ENCODE measurements at regions not wholly inside any gene's neighbourhood (a gene's known extent, or its start where the extent isn't known, plus 50 kb on each side); places are given as distances from the start of the nearest gene placed in this dataset.

DNA sequence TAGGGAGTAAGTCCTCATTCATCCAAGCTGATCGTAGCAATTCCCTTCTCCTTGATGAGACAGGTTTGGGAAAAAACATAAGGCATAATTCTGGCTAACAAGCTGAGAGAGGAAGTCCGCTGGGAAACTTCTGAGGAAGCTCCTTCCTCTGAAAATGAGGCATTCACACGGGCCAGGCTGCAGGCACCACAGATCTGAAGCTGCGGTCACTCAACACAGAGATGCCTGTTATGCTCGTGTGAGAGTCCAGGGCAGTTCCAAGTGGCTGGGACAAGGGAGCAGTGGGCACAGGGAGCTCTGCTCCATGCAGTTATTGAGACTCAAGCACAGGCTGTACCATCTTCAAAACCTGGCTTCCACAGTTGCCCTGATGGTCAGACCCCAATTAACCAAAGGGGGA lies 200.9 kb upstream of the ID2 start:
- FAIRE-seq, result no peak
- no peak for DNase-seq (ENCODE audit: insufficient read length, low spot score)

DNA sequence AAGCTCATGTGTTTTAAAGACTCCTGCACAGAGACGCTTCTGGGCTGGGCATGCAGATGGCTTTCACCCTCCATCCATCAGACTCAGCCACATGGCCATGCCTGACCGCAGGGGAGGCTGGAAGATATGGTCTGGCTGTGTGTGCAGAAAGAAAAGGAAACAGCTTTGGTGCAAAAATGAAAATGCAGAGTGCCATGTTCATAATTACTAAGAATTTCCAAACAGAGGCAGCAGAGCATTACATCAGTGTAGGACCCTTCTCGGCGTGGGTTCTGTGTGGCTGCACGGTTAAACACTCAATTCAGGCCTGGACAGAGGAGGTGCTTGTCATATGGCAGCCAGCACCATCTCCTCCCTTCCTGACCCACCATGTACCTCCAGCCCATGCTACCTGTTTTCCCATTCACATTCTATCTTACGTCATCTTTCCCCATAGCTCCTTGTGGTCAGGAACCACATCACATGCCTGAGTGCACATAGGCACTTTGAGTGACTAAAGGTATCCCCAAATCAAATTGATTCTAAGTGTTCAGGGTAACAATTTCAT lies 200.3 kb upstream of the ID2 start:
- FAIRE-seq (no peak), DNase-seq (ENCODE audit: insufficient read length, low spot score) (no peak)

DNA sequence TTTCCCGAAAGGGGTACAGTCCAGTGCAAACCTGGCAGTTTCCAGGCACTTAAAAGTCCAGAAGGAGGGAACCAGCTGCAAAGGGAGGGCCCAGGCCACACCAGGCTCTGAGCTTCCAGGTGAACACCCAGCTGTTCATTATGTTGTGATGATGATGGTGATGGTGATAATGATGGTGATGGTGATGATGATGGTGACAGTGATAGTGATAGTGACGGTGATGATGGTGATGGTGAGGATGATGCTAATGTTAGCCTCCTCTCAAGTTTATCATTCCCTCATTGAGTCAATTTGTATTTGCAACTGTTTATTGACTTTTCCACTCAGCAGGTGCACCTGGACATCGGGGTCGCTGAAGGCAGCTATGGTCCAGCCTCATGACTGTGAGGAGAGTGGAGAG lies 199.4 kb upstream of the ID2 start:
- DNase-seq (ENCODE audit: insufficient read length, low spot score), result no peak
- no peak for FAIRE-seq

DNA sequence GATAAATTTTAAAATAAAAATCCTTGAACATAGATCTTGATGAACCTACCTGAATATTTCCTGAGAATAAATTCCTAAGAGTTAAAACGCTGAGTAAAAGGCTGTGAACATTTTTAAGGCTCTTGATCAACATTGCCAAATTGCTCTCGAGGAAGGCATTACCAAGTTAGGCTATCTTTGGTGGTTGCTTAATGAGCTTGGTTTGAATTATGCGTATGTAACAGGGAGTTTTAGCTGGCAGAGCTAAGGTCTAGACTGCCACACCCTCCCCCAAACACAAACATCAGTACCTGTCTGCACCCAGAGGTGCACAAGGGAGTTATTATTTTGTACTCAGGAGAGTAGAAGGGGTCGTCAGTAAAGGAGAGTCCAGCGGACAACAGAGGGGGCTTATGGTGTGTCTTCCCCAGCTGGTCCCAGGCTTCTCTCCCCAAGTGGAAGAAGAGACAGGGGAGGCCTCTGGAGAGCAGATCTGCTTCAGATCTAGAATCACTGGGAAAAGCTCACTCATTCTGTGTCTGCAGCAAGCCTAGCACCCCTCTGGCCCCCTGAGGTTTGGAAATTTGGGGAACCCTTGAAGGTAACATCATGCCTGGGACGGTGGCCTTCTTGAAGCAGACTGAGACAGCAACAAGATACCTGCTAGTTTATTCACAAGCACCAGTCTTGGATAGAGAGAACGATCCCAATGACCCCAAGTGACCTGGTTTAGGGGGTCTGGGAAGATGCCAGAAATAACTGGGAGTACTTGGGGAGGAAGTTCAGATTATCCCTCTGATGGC lies 197.2 kb upstream of the ID2 start:
- DNase-seq (ENCODE audit: insufficient read length, low spot score), result no peak
- no peak for FAIRE-seq

DNA sequence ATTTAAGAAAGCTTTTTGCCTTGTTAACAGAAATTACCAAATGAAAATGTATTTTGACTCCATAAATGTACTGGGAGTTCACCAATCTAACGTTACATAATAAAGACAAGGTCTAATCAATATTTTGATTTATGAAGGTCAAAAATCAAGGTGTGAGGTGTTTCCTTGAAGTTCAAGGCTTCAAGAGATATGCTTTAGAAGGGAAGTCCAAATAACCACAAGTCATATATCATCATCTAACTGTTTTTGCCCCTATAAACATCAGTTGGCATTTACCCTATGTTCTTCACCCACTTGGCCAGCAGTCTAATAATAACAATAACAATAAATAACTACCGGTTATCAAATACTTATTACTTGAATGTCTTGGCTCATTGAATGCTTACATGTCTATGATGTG lies 196.1 kb upstream of the ID2 start:
- FAIRE-seq (no peak), DNase-seq (ENCODE audit: insufficient read length, low spot score) (no peak)

DNA sequence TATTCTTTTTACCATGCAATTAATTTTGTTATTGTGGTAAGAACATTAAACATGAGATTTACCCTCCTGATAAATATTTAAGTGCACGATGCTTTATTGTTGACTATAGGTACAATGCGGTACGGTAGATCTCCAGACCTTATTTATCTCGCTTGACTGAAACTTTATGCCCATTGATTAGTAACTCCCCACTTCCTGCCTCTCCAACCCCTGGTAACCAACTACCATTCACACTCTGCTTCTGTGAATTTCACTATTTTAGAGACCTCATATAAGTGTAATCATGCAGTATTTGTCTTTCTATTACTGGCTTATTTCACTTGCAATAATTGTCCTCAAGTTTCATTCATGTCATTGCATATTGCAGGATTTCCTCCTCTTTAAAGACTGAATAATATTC lies 195.7 kb upstream of the ID2 start:
- FAIRE-seq, result no peak
- DNase-seq (ENCODE audit: insufficient read length, low spot score), result no peak

DNA sequence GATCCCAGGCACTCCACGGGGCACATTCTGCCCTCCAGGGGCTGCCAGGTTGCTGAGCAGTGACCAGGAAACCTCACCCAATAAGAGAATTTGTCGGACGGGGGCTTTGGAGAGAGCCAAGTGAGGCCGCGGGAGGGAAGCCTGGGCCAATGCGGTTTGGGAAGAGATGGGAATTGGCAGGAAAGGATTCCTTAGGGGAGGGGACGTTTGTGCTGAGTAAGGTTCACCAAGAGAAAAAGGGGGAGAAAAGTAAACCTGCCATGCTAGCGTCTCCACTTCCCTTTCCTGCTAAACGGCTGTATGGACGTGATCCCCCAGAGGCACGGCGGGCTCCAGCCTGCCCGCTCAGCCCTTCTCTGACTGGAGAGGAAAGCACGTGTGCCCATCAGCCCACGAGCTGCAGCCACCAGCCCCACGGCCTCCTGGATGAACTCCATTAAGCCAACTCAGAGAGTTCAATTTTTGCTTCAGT lies 194.4 kb upstream of the ID2 start:
- FAIRE-seq (no peak), DNase-seq (ENCODE audit: insufficient read length, low spot score) (no peak)

DNA sequence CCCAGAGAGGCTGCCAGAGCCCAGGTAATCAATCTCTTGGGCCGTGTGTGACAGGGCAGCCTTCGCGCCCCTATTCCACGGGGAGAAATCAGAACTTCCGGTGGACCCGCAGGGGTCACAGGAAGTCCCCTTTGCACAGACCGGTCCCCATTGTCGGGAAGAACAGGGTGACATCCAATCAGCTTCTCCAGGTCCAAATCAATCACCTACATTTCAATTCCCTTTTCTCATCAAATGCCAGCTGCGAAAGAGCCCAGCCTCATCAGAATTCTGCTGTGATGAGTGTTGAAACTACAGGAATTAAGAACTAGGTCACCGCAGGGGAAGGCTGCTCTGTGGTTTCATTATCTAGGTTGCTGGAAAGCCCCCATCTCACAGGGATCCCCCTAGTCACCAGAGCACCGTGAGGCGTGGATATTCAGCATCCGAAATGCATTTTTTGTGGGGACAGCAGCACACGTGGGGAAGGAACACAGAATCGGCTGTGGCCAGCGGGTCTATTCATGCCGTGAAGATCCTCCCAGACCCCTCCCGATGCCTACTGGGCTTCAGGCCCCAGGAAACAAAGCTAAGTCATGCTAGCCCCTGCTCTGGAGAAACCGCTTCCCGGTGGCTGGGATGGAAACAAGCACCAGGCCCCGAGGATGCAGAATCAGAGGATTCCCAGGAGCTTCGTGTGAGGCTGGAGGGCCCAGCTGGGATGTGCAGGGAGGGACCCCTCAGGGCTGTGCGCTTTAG lies 193.7 kb upstream of the ID2 start:
- DNase-seq (ENCODE audit: insufficient read length, low spot score) (no peak), FAIRE-seq (no peak)

DNA sequence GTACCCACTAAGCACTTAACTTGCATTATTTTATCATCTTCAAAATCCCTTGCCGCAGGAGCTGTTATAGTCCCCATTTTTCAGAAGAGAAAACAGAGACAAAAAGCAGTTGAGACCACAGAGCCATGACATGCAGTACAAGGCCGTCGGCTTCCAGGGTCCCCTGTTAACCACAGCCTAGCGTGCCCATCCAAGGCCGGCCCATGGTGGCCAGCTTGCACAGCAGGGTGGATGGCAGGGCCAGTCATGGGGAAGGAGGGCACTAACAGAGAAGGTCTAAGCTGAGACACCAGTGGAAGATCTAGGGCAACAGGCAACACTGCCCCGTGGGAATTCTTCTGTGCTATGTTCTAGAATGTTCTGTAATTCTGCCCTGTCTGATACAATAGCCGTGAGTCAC lies 192.6 kb upstream of the ID2 start:
- FAIRE-seq (no peak), DNase-seq (ENCODE audit: insufficient read length, low spot score) (no peak)

DNA sequence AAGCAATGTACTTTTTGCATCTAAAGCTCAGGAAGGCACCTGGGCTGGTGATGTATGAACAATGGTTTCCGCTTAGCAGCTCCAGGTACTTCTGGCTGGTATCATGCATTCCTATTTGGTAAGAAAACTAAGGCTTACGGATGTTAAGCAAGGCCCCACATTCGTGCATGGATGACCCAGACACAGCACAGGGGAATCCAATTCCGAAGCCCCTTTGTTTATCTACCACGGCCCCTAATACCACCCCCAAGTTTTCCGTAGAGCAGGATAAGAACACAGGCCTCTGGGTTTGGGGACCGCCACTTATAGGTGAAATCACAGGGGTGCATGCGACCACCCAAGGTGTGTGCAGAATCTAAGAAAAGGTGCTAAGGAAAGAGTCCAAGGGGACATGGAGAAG lies 192.1 kb upstream of the ID2 start:
- no peak for FAIRE-seq
- no peak for DNase-seq (ENCODE audit: insufficient read length, low spot score)

DNA sequence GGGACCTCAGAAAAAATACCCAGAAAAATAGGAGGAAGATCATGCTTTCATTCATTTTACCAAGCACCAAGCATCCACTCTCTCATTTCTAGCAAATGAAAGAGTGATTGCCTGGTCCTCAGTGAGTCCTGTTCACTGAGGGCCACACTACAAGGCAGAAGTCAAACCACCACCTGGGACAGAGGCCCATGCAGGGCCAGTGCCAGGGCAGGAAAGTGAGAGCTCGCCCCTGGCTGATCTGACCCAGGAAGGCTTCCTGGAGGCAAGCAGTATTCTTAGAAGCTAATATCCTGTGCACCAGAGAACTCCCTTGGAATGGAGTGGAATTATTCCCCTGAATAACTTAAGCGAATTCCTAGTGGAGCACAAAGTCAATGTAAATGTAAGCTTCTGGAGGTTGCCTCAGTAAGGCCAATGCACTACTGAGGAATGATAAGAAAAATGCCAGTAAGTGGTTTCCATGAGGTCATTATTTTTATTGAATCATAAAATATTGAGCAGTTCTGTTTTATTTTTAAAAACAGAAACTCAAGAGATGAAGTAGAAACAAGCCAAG lies 191.6 kb upstream of the ID2 start:
- FAIRE-seq, result no peak
- DNase-seq (ENCODE audit: insufficient read length, low spot score), result no peak

DNA sequence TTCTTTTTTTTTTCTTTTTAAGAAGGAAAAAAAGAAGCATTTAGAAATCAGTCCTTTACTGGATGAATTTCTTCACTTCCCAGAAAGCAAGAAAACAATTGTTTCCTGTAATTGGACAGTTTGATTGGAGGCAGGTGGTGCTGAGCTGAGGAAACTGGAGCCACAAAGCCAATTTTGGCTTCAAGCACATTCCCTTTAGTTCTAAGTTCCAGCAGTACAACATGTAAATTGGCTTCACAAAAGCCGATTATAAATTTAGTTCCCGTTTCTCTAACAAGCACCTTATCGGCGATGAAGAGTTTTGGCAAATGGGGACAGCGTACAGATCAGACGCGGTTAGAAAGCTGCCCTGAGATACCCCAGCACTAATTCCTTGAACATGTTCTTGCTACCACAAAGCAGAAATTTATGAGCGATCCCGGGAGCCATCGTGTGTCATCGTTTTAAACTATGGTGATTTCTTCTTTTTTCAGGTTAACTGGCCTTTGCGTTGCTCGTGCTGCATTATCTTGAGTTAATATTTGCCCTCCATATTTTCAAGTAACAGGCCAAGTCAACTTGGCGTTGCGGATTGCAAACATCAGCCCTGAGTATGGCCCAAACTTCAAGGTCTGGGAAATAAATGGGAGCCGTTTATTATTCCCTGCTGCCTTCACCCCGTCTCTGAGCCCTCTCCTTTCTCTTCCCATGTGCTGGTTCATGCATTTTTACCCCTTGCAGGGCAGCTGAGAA lies 190.4 kb upstream of the ID2 start:
- FAIRE-seq (no peak), DNase-seq (ENCODE audit: insufficient read length, low spot score) (no peak)

DNA sequence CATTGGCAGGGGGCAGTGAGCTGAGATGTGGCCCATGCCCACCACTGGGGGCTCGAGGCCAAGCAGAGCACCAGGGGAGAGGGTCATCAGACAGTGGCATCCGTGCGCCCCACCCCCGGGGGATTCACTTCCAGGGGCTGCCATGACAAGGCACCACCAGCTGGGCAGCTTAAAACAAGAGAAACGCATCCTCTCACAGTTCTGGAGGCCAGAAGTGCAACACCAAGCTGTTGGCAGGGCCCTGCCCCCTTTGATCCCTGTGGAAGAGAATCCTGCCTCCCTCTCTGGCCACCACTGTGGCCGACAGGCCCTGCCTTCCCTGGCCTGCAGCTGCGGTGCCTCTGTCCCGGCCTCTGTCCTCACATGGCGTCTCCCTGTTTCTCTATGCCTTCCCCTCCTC lies 187.7 kb upstream of the ID2 start:
- FAIRE-seq (no peak), DNase-seq (ENCODE audit: insufficient read length, low spot score) (no peak)

DNA sequence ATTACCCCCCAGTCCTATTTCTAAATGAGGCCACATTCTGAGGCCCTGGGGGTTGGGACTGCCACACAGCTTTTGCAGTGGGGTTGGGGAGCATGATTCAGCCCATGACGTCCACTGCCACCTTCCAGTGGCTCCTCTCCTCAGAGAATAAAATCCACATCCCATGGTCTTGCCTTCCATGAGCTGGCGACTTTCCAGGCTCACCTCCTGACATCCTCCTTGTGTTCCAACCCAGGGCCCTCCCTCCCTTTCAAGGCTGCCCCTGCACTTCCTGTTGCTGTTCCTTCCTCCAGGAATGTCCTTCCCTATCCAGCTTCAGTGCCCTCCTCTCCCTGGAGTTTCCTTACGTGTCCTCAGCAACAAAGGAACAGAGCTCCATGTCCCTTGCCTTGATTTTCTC lies 187.3 kb upstream of the ID2 start:
- no peak for FAIRE-seq
- DNase-seq (ENCODE audit: insufficient read length, low spot score), result no peak

DNA sequence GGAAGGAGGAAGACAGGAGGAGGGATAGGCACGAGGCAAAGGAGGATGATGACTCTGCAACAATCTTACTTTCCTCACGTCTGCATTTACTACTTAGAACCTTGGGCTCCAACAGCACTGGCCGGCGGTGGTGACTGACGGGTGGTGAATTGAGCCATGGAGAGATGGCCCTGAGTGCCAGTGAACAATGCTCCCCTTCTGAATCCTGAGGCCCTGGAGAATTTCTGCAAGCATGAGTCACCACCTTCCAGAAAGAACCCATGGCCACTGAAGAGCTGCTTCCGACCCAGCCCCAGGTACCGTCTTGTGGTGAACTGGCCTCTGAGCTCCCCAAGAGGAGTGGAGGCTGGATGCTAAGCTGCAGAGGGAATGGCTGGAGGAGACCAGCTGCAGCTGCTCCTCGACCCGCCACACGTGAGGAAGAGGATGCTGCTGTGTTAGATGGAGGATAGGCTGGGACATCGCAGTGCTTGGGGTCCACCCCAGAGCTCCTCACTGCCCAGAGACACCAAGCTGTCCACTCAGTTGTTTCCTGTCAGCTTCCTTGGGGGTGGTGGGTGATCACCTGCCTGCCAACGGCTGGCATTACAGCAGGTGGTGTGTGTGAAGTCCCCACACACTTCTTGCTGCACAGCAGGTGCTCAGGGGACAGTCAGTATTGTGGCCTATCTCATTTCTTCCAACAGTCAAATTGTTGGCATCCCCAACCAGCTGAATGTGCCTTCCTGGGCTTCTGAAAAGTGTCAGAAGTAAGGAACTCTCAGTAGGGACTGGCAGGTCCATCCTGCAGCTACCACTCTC lies 186.5 kb upstream of the ID2 start:
- FAIRE-seq (no peak), DNase-seq (ENCODE audit: insufficient read length, low spot score) (no peak)

DNA sequence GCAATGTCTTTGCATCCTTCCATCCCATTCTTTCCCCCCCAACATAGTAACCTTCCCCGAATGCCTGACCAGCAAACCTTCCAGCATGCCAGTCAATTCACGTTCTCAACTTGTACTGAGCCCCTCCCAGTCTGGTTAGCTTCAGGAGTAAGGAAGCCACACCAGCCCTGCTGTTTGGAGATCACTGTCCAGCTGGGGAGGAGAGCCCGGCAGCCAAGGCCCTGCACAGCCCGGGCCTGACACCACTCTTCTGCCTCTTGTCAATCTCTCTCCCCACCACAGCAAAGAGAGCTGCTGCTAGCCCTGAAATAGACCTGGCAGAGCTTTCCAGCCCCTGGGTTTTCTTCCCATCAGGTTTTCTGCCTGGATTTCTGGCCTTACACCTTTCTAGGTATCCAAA lies 185.8 kb upstream of the ID2 start:
- DNase-seq (ENCODE audit: insufficient read length, low spot score), result no peak
- no peak for FAIRE-seq

DNA sequence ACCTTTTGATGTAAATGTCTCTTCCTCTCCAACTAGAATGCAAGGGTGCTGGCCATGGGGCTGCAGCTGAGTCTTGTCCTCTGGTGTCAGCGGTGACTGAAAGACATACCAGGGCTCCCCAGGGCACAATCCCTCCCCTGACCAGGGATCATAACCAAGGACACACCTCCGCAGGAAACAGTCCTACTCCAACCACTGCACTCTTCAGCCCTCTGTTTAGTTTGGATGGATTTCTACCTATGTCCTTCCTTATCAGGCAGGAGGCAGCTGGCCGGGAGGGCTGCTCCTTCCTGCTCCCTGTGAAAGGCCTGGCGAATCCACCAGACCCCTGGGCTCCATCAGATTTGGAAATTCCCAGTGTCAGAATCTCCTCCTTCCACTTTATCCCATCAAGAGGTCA lies 185.2 kb upstream of the ID2 start:
- no peak for FAIRE-seq
- DNase-seq (ENCODE audit: insufficient read length, low spot score), result no peak

DNA sequence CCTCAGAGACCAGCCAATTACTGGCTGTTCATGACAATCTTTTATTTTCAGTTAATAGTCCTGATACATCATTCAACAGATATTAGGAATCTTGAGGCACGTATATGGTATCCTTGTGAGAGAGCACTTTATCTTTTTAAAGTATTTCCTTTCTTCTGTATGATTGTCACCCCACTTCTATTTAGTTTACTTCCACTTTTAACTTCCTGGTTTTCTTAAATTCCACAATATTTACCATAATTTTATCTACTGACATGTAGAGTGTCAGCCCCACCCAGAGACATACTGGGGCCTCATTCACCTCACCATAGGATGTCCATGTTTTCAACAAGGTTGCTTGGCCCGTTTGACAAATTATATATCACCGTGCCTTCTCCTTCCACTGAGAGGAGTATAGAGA lies 182.9 kb upstream of the ID2 start:
- DNase-seq (ENCODE audit: insufficient read length, low spot score) (no peak), FAIRE-seq (no peak)

DNA sequence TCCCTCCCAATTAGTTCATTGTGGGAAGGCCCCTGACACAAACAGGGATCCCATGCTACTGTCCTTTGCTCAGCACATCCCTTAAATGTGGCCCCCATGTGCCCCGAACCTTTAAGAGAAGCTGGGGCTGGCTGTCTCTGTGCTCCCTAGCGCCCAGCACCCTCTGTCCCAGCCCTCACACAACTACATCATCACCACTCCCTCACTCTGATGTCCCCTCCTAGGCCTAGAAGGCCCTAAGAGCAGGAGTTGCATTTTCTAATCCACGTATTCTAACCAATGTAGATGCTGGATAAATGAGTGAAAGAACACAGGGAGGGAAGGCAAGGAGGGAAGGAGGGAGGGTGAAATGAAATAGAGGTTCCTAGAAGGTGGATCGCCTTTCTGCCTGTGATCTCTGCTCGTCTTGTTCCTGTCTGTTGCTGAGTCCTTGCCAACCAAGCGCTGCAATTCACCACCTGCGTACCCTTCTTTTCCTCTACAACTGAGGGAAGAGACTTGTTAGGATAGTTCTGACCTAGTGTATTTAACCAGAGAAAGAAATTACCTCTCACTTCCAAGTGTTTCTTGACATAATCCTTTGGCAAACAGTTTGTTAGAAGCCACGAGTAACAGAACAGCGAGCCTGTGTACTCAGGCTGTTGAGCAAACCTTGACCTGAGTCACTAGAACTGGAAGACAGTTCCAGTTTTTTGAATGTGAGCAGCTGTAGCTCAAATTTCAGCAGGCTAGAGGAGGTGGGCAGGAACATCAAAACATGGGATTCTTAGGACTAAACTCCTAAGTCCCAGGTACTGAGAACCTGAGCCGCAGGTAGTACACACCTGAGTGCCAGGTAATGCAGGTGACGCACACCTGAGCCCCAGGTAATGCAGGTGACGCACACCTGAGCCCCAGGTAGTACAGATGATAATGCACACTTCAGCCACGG lies 181.5 kb upstream of the ID2 start:
- DNase-seq (ENCODE audit: insufficient read length, low spot score) (no peak), FAIRE-seq (no peak)
